ENCODE measurements at regions not wholly inside any gene's neighbourhood (a gene's known extent, or its start where the extent isn't known, plus 50 kb on each side); places are given as distances from the start of the nearest gene placed in this dataset.
A peak's percentile ranks its signal among the peaks of the same experiment; 100 is the strongest.
"Not testable (repeated sequence)": the region's sequence is repeated elsewhere in the genome, so short reads cannot be mapped to it uniquely, and the experiment has no call there.

DNA sequence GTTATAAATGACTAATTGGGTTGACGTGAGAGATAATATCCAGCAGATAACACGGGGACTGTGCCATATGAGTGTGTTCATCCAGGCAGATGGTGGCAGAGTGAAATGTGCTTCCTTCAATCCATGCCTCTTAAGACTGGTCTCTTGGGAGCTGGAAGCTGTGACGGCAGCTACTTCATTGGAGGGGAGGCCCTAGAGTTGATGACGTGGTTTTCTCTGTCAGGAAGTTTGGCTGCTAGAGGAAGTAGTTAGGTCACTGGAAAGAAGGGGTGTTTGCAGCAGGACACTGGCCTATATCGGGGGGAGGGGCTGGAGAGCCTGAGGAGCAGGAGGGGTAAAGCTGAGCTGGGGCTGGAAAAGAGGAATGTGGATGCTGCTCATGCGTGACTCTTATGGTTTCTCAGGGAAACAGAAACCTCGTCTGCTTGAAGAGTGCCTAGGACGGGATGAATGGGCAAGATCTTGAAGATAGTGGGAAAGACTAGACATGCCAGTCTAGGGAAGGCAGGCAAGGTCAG lies 3051.6 kb downstream of the RPIA start:
- not testable (repeated sequence) for DNase-seq (ENCODE audit: low spot score)

DNA sequence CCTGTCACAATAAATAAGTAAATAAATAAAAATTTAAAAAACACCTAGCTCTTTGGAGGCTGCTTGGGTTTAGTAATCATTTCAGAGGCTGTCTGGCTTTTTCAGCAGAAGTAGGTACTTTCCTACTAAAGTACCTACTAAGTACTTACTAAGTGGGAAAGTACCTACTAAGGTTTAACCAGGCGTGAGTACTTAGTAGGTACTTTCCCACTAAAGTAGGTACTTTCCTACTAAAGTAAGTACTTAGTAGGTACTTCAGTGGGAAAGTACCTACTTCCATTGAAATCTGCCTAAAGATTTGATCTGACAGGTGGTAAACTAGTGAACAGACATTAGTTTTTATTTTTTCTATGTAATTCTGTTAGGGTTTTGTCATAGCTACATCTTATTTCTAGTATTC lies 3052.4 kb downstream of the RPIA start:
- DNase-seq (ENCODE audit: low spot score), result not testable (repeated sequence)

DNA sequence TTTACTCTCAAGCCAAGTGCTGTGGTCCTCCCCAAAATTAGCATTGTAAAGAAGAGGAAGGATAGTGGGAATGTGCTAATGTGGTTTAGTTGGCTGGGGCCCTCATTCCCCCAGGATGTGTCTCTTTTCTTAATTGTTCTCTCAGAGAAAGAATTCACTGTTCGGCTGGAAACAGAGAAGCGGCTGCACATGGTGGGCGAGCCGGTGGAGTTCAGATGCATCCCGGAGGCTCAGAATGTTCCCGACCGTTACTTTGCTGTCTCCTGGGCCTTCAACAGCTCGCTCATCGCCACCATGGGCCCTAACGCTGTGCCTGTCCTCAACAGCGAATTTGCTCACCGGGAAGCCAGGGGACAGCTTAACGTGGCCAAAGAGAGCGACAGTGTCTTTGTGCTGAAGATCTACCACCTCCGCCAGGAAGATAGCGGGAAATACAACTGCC lies 3053.2 kb downstream of the RPIA start:
- not testable (repeated sequence) for DNase-seq (ENCODE audit: low spot score)

DNA sequence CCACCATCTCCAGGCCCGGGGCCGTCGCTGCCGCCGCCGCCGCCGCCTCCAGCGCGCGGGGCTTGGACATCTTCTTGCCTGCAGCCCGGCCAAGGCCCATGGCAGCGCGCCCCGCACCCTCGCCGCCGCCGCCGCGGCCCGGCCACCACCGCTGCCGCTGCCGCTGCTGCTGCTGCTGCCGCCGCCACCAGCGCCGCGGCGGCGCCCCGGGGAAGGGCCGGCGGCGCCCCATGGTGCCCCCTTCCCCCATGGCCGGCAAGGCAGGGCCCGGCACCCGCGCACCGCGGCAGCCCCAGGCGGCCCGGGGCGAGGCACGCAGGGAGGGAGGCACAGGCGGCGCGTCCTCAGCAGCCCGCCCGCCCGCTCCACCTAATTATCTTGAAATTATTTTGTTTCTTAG lies 3057.4 kb downstream of the RPIA start:
- no peak for DNase-seq (ENCODE audit: low spot score)

DNA sequence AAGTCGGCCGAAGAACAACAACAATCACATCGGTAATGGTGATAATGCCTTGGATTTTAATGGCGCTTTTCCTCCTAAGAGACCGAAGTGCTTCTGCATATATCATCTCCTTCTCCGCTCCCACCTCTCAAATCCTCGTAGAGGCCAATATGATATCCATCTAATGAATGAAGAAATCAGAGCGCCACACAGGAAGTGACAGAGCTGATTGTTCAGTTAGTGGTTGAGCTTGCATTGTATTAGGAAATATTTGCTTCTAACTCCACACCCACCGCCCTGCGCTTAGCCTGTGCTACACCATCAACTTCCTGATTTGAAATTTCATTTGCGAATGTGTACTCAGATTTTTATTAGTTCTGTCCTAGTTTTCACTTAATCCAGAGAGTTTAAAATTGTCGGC lies 3058.2 kb downstream of the RPIA start:
- DNase-seq (ENCODE audit: low spot score), result not testable (repeated sequence)

DNA sequence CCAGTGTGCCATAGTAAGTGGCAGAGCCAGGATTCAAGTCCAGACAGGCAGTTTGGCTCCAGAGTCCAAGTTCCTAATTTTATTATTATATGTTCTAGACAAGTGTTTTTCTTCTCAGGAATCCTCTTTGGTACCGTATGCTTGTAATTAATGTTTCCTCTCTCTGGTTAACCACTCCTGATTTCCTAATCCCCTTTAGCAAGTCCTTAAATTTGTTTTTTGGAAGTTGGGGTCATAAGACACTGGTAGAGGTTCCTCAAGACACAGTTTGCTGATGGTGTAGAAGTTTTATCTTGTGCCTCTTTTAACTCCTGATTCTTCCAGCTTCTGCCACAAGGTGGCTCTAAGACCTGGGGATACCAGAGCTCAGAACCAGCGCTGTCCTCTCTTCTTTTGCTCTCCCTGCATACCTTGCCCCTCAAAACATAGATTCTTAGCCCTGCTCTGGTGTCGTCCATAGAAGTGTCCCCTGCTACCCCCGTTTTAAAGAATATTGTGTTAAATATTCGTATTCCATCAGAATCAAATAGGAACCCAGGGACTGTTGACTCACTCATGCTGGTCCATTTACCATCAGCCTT lies 3068.0 kb downstream of the RPIA start:
- DNase-seq (ENCODE audit: low spot score), result not testable (repeated sequence)

DNA sequence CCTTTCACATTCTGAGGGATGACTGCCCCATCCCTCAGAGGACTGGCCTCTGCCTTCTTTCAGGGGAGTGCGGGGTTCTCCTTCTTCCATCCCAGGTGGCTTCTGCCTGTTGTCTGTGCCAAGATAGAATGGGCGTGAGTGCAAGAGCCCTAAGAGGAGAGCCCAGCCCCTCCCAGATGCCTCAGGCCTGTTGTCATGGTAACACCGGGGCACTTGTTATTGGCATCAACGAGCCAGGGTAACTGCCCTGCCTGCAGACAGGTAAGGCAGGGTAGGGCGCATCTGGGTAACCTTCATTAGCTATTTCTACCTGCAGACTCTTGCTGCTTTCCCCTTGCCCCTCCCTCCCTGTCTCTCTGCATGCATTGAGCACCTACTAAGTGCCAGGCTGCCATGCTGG lies 3069.2 kb downstream of the RPIA start:
- not testable (repeated sequence) for DNase-seq (ENCODE audit: low spot score)

DNA sequence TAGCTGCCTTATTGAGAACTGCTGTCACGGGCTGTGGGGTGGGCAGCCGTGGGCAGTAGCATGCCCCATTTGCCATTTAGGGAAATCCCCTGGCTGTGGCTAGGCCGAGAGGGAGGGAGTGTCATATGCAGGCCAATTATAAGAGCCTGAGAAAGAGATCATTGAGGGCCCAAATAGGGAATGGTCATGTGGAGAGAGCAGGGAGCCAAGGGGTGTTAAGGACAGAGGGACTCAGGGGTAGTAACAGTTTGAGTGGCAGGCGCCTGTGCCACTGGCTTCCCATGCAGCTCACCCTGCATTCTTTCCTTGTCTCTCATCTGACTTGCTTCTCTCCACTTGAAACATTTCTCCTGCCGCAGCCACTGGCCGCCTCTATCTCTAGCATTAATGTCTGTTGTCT lies 3070.8 kb downstream of the RPIA start:
- DNase-seq (ENCODE audit: low spot score), result not testable (repeated sequence)

DNA sequence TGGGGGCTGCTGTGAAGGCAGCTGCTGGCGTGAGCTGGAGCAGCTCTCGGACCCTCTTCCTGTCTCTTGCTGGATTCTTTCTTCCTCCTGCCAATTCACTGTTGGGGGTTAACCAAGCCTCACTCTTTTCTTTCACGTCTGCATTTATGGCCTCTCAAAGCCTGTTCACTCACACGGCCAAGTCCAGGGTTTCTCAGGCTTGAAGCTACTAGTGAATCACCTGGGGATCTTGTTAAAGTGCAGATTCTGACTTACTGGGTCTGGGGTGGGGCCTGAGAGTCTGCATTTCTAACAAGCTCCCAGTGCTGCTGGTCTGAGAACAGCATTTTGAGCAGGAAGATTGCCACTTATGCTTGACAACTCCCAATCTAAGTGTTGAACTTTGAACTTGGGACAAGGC lies 3072.2 kb downstream of the RPIA start:
- DNase-seq (ENCODE audit: low spot score), result not testable (repeated sequence)

DNA sequence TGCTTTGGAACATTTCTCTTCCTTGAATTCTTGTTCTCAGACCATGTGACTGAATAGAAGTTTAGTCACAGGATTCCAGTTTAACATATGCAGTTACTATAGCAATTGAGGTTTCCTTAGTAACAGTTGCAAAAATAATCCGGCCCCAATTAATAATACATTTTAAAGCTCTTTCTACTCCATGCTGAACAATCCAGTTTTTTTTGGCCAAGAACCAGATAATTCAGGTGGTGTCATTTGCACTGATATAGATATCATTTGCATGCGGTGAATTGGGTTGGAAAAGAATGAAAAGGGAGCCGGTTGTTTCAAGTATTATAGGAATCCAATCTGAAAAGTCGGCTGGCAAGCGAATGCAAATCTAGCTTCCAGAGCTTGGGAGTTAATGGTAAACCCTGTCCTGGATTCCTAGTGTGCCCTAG lies 3073.1 kb downstream of the RPIA start:
- DNase-seq (ENCODE audit: low spot score), result not testable (repeated sequence)

DNA sequence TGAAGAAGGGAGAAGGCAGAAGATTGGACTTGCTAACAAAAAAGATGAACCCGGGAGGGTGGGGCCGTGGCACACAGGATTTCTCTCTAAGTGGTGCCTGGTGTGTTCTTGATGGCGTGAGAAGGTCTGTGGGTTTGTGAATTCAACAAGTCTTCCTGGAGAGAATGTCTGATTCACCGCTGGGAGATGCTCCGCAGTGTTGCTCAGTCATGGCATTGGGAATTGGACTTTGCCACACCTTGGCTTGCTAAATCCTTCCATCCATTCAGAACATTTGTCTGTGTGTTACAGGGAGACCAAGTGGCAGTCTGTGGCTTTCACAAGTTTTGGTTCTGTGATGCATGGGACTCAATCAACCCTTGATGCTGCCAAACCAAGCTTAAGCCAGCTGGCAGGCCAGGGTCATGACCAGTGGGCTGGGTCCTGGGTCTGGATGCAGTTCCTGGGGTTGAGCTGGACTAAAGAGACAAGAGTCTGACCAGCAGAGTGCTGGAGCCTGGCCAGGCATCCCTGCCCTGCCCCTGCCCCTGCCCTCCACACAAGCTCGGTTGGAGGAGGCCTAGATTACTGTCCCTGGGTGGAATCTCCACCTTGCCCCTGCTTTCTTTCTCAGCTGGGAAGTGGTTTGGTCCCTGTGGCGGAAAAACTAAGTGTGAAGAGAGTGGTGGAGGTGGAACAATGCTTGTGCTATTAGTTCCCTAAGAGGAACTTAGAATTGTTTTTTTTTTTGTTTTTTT lies 3073.7 kb downstream of the RPIA start:
- DNase-seq (ENCODE audit: low spot score), result not testable (repeated sequence)

DNA sequence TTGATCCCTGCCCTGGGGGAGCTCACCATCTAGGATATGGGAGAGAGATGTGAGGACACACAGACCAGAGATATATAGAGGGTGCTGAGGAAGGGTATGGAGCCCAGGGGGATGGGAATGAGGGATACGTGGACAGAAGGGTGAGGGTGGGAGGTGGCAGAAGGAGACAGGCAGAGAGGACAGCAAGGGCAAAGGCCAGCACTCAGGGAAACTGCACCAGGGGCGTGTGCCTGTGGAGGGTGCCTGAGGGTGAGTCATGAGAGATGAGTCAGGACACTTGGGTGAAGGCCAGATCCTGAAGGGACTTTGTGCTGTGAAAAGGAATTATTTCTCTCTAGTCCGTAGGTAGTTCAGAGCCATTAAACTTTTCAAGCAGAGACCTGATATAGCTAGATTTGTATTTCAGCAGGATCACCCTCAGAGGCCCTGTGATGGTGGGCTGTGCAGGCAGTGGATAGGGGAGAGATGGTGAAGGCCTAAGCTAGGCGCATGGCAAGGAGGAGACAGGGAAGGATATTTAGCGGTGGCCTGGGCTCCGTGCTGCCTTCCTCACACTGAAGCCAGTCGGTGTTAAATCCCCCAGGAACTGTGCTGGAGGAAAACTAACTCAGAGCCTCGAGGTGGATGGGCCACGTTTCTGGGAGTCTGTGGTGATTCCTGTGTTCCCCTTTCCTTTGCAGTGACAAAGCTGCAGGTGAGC lies 3075.0 kb downstream of the RPIA start:
- DNase-seq (ENCODE audit: low spot score), result peak; percentile 81

DNA sequence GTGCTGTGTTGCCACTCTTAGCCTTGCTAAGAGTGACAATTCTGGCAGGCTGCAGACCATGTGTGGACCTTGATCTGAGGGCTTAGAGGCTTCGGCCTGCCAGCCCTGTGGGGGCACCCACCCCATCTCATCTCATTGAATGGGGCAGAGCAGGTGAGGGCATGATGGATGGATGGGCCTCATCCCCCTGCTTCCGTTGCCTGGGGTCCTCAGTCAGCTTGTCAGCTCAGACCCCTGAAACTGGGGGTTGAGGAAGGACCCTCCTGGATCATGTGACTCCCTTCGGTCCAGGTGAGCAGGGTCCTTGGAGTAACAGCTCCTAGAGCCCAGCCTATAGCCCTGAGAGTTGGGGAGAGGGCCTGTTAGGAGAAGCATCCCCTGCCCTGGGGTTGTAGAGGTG lies 3076.8 kb downstream of the RPIA start:
- DNase-seq (ENCODE audit: low spot score), result not testable (repeated sequence)

DNA sequence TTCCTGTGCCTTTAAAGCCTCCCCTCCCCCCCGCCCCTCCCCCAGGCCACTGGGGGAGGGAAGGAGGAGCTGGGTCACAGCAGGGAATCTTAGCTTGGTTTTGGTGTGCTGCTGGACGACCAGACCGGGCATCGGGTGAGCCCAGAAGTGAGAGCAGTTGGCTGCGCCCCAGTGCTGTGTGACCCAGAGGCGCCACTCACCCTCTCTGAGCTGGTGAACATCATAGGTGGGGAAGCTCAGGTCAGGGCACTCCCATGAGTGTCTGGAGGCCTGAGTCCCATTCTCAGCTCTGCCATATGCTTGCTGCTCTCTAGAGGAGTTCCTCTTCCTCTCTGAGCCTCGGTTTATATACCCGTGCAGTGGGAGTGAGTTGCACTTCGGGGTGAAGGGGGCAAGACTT lies 3077.5 kb downstream of the RPIA start:
- not testable (repeated sequence) for DNase-seq (ENCODE audit: low spot score)

DNA sequence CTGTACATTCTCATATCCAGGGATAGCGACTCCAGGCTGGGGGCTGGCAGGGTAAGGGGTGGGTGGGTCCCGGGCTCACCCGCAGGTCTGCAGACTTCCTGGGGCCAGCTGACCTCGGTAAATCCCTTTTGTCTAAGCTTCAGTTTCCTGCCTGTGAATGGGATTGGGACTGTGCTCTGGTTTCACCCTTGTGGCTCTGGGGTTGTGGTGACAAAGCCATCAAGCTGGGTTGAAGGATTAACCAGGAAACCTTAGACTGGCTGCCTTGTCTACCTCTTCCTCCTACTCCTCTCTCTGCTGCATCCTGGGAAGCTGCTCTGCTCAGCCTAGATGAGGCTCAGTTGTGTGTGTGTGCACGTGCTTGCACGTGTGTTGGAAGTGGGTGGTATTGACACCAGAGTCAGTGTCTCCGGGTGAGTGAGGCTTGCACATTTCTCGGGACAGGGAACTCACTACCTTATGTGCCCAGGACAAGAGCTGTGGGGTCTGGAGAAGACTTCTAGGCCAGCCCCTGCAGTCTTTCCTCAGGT lies 3078.6 kb downstream of the RPIA start:
- not testable (repeated sequence) for DNase-seq (ENCODE audit: low spot score)

DNA sequence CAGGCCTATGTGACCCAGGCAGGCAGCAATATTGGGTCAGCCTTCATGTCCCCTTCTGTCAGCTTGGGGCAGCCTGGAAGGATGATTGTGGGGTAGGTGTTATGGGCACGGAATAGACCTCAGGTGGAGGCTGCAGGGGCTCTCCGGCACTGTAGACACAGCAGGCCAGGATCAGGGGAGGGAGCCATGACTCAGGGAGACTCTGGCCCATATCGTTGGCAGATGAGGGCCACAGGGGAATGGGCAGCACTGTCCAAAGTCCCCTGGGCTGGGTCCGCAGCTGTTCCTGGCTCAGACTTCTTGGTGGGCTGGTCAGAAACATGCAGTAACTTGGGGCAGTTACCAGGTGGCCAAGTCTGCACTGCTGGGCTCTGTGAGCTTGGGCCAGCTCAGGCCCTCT lies 3080.1 kb downstream of the RPIA start:
- not testable (repeated sequence) for DNase-seq (ENCODE audit: low spot score)

DNA sequence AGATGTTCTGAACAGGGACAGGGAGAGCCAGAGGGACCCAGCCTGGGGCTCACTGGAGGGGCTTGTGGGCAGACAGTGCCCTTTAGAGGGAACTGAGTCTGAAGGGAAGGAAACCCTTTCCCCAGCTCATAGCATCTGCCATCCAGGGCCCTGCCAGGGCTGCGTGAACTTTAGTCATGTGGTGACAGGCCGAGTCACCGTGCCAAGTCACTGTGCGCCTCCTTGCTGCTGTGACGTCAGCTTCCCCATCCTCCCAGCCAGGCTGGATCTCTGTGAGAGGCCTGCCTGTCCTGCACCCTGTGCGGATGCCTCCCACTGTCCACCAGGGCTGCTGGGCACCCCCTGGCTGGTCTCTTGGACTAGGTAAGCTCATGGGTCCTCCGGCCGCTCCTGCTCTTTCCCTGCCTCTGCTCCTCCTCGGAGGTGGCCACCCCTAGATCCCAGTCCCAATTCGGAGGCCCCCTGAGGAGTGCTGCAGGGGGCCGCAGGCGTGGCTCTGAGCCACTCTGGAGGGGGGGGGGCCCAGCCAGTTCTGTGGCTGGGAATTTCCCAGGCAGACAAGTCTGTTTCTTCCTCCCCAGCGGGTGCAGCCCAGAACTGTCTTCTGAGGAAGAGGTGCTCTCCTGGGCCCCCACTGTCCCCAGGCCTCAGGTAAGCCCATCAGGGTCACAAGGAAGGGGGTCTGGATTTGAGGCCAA lies 3080.9 kb downstream of the RPIA start:
- DNase-seq (ENCODE audit: low spot score), result not testable (repeated sequence)

DNA sequence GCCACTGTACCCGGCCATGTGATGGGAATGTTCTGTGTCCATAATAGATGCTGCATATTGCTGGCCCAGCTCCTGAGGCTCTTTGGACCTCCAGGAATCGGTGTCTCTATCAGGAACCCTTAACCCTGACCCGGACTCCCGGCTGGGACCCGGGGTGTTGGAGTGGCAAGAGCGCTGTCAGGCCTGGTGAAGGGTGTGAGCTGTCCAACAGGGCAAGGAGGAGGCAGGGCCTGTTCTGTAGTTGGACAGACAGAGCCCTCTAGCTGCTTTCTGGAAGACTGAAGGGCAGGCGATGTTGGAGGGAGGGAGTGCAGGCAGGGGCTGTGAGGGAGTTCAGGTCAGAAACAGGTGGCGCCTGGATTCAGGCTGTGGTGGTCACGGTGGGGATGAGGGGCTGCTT lies 3082.3 kb downstream of the RPIA start:
- DNase-seq (ENCODE audit: low spot score), result not testable (repeated sequence)

DNA sequence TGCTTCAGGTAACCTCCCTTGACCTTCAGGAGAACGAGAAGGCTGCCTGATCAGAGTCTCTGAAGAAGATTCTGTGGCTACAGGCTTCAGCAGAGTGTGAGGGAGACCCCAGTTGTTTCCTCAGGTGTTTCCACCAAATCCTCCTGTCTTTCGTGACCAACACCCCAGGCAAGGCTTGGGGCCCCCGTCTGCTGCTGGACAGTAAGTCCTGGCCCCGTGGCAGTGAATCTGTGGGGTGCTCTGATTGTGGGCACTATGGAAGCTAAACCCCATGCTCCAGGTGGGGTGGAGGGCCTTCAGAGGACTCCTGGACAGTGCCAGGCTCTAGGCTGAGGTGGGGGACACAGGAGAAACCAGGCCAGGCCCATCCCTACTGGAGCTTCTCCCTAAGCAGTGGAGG lies 3083.7 kb downstream of the RPIA start:
- DNase-seq (ENCODE audit: low spot score), result not testable (repeated sequence)

DNA sequence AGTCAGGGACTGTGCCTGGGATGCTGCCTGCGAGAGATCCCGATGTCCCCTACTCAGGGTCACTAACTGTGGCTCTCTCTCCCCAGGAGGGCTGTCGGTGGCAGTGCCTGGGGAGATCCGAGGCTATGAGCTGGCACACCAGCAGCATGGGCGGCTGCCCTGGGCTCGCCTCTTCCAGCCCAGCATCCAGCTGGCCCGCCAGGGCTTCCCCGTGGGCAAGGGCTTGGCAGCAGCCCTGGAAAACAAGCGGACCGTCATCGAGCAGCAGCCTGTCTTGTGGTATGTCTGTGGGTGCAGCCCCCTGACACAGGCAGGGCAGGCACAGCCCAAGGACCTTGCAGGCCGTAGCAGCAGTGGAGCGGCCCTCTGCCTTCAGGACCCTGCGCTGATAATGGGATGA lies 3088.9 kb downstream of the RPIA start:
- DNase-seq (ENCODE audit: low spot score), result not testable (repeated sequence)

DNA sequence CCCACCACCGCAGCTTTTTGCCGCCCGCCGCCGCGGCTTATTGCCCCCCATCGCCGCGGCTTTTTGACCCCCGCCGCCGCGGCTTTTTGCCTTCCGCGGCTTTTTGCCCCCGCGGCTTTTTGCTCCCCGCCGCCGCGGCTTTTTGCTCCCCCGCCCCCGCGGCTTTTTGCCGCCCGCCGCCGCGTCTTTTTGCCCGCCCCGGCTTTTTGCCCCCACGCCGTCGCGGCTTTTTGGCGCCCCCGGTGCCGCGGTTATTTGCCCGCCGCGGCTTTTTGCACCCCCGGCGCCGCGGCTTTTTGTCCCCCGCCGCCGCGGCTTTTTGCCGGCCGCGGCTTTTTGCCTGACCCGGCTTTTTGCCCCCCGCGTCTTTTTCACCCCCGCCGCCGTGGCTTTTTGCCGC lies 3061.8 kb upstream of the TEKT4 start:
- DNase-seq (ENCODE audit: low spot score), result not testable (repeated sequence)
